ENCODE measurements at regions not wholly inside any gene's neighbourhood (a gene's known extent, or its start where the extent isn't known, plus 50 kb on each side); places are given as distances from the start of the nearest gene placed in this dataset.
"Not testable (repeated sequence)": the region's sequence is repeated elsewhere in the genome, so short reads cannot be mapped to it uniquely, and the experiment has no call there.

DNA sequence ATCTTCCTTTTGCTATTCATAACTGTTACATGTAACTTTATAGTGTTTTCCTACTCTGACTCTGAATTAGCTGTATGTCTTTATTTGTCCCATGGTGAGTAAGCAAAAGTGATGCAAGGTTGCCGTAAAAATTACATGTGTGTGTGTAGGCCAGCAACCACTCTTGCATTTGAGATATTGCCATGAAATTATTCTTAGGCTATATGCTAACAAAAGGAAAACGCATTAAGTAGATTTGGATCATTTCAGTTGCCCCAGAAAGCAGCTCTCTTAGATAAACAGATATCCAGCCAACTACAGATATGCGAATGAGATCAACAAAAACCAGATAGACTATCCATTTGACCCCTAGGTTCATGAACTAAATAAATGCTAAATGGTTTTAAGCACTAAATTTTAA, 73.6 kb downstream of the CYLC2 start:
- no peak for DNase-seq
- intact Hi-C loops (cut with DNase I): no loop called here

DNA sequence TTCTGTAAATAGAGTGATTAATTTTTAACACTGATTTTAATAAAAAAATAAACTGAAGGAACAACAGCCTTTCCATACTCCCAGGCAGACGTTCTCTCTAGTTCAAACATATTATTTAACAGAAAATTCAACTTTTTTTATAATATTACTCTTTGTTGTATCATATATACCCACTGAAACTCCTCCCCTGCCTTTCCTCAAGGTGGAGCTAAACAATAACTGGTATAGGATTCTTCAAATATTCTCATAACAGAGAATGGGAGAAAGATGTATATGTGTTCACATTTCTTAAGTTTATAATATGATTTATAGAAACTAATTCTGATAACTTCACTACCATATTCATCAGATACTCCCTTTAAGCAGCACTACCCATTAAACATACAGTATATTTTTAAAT, 83.4 kb downstream of the CYLC2 start:
- intact Hi-C loops (cut with DNase I): no loop called here
- DNase-seq: no peak

DNA sequence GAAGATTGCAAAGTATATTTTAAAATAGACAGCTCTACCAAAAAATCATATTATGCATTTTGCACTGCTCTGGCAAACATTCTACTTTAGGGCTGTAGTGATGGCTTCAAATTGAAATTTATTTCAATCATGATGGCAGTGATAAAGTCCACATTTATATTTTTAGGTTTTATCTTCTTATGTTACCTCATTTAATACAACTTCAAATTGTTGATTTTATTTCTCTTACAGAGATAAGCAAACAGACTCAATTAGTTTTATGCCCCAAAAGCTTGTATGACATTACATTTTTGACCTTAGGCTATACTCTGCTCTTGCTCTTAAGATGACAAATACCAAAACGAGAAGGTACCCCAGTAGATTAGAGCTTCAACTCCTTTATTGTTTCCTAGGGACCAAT, 87.4 kb downstream of the CYLC2 start:
- intact Hi-C loops (cut with DNase I): no loop called here
- DNase-seq: no peak

DNA sequence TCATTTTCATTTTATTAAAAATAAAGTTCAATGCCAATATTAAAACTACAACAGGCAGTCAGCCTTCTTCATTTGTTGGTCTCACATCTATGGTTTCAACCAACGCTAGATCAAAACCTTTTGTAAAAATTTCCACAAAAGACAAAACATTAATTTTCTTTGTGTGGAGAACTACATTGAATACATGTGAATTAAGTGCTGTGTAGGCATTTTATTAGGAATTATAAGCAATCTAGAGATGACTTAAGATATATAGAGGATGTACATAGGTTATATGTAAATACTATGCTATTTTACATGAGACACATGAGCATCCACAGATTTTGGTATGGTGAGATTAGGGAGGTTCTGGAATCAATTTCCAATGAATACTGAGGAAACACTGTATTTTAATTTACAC, 94.2 kb downstream of the CYLC2 start:
- DNase-seq: no peak
- intact Hi-C loops (cut with DNase I): no loop called here

DNA sequence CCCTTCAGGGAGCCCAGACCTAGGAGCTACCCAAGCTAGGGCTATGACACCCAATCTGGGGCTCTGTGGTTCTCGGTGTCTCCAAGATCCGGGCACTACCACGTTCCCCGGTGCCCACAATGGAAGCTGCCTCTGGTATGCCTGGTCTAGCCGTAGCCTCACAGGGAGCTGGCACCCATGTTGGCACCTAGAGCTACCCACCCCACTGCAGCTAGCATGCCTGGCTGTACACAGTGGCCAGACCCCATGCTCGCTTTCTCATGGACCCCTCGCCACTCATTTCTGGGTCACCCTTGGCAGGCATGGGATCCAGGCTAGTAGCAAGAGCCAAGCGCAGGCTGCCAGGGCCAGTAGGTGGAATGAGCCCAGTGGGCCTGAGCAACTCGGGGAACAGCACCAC, 109.0 kb downstream of the CYLC2 start:
- peak in 2 of 10 donors; percentile 54 to 78 for DNase-seq
- intact Hi-C loops (cut with DNase I): no loop called here

DNA sequence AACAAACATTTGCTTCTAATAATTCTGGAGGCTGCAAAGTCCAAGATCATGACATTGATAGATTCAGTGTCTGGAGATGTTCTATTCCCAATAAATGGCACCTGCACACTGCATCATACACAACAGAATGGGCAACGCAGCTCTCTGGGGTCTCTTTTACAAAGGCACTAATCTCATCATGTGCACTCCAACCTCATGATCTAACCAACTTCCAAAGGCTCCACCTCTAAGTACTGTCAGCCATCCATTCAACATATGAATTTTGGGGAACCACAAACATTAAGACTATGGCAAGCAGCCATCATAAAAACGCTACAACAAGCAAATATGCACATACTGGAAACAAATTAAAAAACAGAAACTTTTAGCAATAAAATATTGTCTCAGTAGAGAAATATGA, 121.1 kb downstream of the CYLC2 start:
- no peak for DNase-seq
- intact Hi-C loops (cut with DNase I): no loop called here

DNA sequence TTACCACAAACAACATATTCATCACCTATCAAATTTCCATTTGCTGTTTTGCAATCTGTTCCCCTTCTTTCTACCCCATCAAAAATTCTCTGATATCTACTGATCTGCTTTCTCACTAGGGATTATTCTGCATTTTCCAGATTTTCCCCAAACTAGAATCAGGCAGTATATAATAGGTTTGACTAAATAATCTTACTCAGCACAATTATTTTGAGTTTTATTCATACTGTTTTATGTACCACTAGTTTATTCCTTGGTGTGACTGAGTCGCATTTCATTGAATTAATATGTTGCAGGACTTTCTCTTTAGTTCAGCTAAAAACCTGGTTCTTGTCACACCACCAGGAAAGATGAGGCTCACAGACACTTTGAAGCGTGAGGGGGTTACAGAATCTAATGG, 131.4 kb downstream of the CYLC2 start:
- DNase-seq: no peak
- intact Hi-C loops (cut with DNase I): no loop called here

DNA sequence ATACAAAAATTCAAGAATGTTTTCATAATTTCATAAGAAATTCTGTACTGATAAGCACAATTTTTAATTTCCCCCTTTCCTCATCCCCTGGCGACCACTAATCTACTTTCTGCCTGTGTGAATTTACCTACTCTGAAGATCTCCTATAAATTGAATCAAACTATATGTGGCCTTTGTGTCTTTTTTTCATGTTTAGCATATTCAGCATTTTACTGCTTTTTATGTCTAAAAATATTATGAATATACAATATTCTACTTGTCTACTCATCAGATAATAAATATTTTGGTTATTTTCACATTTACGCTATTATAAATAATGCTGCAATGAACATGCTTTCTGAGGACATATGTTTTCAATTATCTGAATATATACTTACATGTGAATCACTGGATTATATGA, 144.8 kb downstream of the CYLC2 start:
- intact Hi-C loops (cut with DNase I): no loop called here
- no peak for DNase-seq

DNA sequence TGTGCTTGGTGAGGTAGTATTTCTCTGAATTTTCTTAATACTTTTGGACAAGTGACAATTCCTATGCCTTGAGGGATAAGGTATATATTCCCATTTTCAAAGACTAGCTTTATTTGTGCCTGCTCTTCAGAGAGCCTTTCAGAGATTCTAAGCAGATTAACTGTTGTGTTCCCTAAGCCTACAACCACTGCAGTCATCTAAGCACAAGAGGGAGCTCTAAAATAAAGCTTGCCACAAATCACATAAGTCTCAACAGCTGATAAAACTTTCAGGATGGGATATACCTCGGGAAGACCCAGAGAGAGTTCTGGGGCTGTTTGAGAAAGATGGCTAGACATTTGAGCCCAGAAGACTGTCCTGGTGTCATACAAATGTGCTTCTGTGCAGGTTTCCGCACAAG, 157.3 kb downstream of the CYLC2 start:
- no peak for DNase-seq
- intact Hi-C loops (cut with DNase I): no loop called here

DNA sequence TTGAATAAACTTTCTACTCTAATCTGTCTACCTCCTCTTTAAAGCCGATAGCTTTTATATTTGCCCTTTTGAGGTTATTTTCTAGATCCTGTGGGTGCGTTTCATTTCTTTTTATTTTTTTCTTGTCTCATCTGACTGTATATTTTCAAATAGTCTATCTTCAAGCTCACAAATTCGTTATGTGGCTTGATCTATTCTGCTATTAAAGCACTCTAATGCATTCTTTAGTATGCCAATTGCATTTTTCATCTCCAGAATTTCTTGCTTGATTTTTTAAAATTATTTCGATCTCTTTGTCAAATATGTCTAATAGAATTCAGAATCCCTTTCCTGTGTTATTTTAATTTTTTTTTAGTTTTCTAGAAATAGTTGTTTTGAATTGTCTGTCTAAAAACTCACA, 172.4 kb downstream of the CYLC2 start:
- no peak for DNase-seq
- intact Hi-C loops (cut with DNase I): no loop called here

DNA sequence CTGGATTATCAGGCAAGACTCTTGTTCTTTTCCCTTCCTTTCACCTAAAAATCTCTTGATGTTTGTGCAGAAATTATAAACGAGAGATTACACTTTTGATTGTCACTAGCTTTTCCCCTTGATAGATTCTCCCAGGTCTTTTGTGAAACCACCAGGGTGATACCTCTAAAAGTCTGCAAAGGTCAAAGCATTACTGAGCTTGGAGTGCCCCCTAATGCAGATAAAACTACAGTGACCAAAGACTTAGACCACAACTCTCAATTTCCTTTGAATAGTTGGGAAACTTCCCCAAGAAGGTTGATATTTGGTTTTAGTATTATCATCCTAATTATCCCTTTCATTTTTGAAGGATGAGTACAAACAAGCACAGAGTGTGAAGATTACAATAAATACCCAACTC, 173.1 kb downstream of the CYLC2 start:
- intact Hi-C loops (cut with DNase I): no loop called here
- no peak for DNase-seq

DNA sequence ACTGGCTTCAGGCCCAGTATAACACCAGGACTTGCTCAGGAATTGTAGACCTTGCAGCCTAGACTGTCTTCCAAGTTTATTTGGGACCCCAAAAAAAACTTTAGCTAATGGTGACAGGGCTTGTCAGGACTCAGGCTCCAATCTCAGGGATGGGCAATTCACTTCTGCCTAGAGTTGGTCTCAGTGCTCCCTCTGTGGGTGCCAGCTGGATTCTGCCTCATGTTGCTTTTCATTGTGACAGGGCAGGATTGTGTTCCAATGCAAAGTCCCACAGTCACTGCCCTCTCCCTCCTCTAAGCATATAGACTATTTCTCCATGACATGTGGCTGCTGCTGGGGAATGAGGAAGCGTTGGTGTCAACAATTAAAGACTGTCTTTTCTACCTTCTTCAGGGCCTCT, 174.7 kb downstream of the CYLC2 start:
- intact Hi-C loops (cut with DNase I): no loop called here
- no peak for DNase-seq

DNA sequence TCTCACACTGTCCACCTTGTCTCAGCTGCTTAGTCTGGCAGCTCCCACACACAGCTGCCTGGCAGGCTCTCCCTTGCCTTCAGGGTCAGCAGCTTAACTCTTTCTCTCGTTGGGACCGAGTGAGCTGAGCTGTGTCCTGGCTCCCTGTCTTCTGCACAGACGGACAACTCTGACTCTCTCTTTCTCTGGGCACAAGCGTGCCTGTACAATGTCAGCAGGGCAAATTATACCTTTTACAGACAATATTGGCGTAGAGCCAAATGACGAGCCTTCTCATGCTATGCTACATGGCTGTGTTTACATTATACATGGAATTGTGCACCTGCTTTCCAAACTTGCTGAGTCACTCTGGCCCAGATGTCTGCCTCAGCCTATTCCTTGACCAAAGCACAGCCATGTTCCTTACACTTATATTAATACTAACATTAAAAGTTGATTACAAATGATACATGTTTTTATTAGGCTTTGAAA, 188.6 kb downstream of the CYLC2 start:
- DNase-seq: no peak
- intact Hi-C loops (cut with DNase I): no loop called here

DNA sequence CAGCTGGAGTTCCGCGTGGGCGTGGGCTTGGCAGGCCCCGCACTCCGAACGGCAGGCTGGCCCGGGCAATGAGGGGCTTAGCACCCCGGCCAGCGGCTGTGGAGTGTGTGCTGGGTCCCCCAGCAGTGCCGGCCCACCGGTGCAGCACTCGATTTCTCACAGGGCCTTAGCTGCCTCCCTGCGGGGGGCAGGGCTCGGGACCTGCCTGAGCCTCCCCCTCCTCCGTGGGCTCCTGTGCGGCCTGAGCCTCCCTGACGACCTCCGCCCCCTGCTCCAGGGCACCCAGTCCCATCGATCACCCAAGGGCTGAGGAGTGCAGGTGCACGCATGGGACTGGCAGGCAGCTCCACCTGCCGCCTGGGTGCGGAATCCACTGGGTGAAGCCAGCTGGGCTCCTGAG, 191.8 kb downstream of the CYLC2 start:
- peak in 2 of 10 donors; percentile 62 to 82 for DNase-seq
- intact Hi-C loops (cut with DNase I): no loop called here

DNA sequence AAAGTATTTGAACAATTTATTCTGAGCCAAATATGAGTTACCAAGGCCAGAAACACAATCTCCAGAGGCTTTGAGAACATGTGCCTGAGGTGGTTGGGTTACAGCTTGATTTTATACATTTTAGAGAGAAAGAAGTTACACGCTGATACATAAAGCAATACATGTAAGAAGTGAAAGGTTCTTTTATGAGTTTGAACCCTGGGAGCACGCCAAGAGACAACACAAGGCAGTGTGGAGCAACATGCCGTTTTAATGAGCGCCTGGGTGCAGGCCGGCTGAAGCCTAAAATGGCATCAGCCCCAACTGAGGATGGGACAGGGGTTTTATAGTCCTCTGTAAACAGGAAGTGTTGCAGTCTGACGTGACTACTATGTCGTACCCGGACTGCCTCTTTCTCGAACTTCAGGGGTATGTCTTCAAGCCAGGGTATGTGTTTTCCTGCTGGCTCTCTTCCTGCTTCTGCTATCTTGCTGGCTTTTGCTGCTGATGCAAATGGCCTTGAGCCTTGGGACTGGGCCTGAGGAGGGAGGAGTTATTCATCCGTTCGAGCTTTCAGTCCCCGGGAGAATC, 193.7 kb downstream of the CYLC2 start:
- DNase-seq: no peak
- intact Hi-C loops (cut with DNase I): no loop called here

DNA sequence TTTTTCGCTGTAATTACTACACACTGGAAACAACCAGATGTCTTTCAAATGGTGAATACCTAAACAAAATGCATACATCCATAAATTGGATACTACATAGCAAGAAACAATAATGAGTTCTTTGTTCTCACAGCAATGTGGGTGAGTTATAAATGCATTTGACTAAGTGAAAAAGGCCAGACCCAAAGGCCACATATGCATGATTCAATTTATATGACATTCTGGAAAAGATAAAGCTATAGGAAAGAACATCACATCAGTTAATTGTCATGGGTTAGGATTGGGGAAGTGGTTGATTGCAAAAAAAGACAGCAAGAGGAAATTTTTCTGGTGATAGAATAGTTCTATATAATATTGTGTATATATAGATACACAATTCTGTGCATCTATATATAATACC, 198.9 kb downstream of the CYLC2 start:
- DNase-seq: no peak
- intact Hi-C loops (cut with DNase I): no loop called here

DNA sequence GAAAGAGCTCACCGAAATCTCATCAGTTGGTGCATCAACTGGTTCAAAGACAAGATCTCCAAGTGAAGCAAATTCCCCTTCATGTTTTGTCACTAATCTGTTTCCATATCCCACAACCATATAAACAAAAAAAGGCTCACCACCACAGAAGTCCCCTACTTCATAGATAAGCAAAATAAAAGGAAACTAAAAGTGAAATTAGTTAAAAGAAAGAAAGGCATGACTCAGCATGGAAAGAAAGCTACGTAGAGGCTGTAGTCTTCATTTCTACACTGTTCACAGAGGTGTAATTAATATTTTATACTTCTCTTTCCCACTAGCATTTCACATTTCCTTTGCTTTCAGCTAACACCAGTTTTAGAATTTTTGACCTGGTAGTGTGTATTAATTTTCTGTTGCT, 208.0 kb downstream of the CYLC2 start:
- no peak for DNase-seq

DNA sequence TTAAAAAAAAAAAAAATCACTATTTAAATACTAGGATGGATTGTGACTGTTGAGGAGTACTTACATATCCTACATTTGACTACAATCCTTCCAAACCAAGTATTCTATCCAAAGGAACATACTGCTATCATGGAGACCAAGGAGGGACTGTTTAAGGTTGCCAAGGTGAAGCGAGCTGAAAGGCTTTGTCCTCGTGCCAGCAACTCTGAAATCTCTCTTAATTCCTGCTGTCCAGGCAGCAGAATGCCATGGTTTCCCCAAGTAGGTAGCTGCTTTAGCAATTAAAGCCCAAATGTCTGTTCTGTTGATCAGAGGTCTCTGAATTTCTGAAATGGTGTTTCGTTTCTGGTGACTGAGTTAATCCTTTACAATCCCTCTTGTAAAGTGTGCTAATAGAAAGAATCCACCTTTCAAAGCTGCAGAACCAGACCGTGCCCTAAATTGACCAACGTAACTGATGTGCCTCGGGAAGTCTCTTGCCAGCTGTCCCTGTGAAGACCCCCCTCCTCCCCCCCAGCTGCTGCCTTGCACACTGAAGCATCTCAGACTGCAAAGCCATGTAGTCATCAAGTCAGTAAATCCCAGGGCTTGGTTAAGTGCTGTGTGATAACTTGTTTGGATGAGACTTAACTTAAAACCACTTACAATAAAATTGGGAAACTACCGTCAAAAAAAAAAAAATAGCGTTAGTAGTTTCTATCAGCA, 210.9 kb downstream of the CYLC2 start:
- not testable (repeated sequence) for DNase-seq

More for the DNA sequence above, 208.0 kb downstream of the CYLC2 start:
- intact Hi-C loops (cut with DNase I): no loop called here

DNA sequence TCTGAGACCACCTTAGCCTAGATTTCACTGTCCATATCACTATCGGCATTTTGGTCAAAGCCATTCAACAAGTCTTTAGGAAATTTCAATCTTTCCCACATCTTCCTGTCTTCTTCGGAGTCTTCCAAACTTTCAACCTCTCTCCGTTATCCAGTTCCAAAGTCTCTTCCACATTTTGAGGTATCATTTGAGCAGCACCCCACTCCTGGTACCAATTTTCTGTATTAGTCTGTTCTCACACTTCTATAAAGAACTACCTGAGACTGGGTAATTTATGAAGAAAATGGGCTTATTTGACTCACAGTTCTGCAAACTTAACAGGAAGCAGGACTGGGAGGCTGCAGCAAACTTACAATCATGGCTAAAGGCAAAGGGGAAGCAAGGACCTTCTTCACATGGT, 215.5 kb downstream of the CYLC2 start:
- no peak for DNase-seq
- intact Hi-C loops (cut with DNase I): no loop called here

More for the DNA sequence above, 210.9 kb downstream of the CYLC2 start:
- intact Hi-C loops (cut with DNase I): not testable (repeated sequence)

DNA sequence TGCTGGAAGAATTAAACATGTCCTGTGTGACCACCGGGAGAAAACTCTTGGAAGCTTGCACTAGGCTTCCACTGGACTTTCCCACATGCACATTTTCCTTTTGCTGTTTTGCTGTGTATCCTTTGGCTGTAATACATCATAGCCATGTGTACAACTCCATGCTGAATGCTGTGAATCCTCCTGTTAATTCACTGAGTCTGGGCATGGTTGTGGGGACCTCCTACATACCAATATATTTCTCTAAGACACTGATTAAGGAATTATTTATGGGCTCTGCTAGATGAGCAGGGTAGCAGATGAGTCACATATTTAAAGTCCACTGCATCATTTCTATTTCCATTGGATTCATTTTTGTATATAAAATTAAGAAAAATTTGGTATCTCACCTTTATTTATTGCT, 220.1 kb downstream of the CYLC2 start:
- intact Hi-C loops (cut with DNase I): no loop called here

DNA sequence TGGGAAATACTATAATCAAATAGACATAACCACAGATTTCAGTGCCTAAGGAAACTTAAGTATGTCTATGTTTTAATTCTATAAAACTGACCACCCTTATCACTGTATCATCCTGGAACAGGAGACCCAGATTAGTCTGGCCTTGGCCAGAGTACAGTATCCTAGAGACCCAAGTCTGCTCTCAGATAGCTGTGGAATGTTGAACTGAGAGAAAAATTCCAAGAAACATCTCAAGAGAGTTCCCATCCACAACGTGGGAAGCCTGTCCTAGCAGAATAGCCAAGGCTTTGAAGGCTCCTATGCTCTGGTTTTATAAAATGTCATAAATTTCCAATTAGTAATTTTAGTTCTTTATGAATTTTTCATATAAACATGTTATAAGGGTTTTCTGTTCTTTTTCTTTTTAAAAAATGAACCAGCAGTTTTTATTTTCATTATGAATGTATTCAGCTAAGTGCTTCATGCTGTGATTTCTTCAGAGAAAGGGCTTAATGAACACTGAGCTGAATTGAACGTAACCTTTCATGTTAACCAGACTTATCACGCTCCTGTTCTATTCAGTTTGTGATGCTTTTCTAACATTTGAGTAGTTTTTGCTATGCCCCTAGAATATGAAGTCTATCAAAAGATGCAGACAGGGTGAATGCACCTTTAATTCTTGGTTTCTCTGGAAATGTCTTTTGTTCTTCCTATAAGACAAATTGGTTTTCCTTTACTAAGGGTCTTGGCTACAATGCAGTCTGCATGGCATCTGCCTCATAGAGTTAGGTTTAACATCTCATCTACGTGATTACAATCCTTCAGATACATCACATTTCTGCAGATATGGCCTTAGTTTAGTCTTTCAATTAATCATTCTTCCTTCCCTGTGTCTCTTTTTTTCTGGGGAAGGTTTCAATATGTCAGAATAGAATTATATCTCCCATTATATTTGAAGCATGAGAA, 230.8 kb downstream of the CYLC2 start:
- DNase-seq: no peak

More for the DNA sequence above, 220.1 kb downstream of the CYLC2 start:
- no peak for DNase-seq

DNA sequence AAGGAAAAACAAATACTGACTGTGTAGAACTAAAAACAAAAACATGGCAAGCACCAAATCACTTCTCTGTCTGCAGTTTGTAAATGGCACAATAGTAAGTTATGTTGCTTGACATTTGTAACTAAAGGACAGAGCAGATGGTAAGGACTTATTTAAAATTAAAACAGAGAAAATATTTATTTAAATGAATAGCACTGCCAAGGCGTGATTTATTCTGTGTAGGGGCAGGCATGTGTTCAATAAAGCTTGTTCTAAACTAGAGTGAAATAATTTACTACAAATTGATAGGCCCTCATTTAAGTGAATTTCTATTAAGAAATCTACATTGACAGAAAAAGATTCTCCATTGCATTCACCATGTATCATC, 231.5 kb downstream of the CYLC2 start:
- no peak for DNase-seq
- intact Hi-C loops (cut with DNase I): no loop called here

More for the DNA sequence above, 230.8 kb downstream of the CYLC2 start:
- intact Hi-C loops (cut with DNase I): no loop called here

Measured in posterior cingulate gyrus (tissue), 11 donors.